GM23338 (cell line): ENCODE measurements at regions not wholly inside any gene's neighbourhood (a gene's known extent, or its start where the extent isn't known, plus 50 kb on each side); places are given as distances from the start of the nearest gene placed in this dataset.

ENCODE experiments used
- ATAC-seq: fragments of 200-7000 bp; cut with Tn5 transposase; 3 replicates; pipeline ENCODE4 v1.9.1; 2020
- DNase-seq: peaks from one replicate; pipeline ENCODE4 v3.0.0-alpha.2; 2015; ENCODE audit warnings: low spot score
- H2AFZ ChIP-seq: fragments of 200-600 bp; sonication (generic); 2 replicates; pipeline ENCODE4 v1.8.0; 2016; ENCODE audit warnings: antibody characterized with exemption, mild to moderate bottlenecking, moderate library complexity
- H3F3A ChIP-seq: fragments of 200-600 bp; sonication (generic); replicated peaks from 2 replicates; pipeline ENCODE4 v1.8.0; 2017; ENCODE audit warnings: antibody characterized with exemption, mixed run types, low read depth
- H3K27ac ChIP-seq: fragments of 200-600 bp; sonication (generic); 2 replicates; pipeline ENCODE4 v1.6.1; 2016; ENCODE audit warnings: low read depth
- H3K27me3 ChIP-seq: fragments of 200-600 bp; sonication (generic); 2 replicates; pipeline ENCODE4 v1.8.0; 2016; ENCODE audit warnings: mild to moderate bottlenecking, mixed run types, moderate library complexity; ENCODE audit not compliant: insufficient read depth
- H3K36me3 ChIP-seq: fragments of 200-600 bp; sonication (generic); 2 replicates; pipeline ENCODE4 v1.8.0; 2016; ENCODE audit warnings: mild to moderate bottlenecking; ENCODE audit not compliant: insufficient read depth
- H3K4me1 ChIP-seq: fragments of 200-600 bp; sonication (generic); 2 replicates; pipeline ENCODE4 v1.8.0; 2016; ENCODE audit warnings: mild to moderate bottlenecking, moderate library complexity; ENCODE audit not compliant: insufficient read depth
- H3K4me2 ChIP-seq: fragments of 200-600 bp; sonication (generic); 2 replicates; pipeline ENCODE4 v1.7.1; 2017; ENCODE audit warnings: mixed run types
- H3K4me3 ChIP-seq: fragments of 200-600 bp; sonication (generic); 2 replicates; pipeline ENCODE4 v1.6.1; 2016; ENCODE audit warnings: mixed run types
- H3K79me2 ChIP-seq: fragments of 200-600 bp; sonication (generic); replicated peaks from 2 replicates; pipeline ENCODE4 v1.8.0; 2017; ENCODE audit warnings: mild to moderate bottlenecking; ENCODE audit not compliant: insufficient read depth
- H3K9me2 ChIP-seq: fragments of 200-600 bp; sonication (generic); 2 replicates; pipeline ENCODE4 v1.8.0; 2017; ENCODE audit not compliant: insufficient read depth
- H4K20me1 ChIP-seq: fragments of 200-600 bp; sonication (generic); replicated peaks from 2 replicates; pipeline ENCODE4 v1.8.0; 2017; ENCODE audit warnings: mild to moderate bottlenecking; ENCODE audit not compliant: insufficient read depth
- H3K27ac Mint-ChIP-seq: 2 replicates; pipeline ENCODE4 v1.8.0; 2020; ENCODE audit warnings: inconsistent platforms, mild to moderate bottlenecking, moderate library complexity, mixed read lengths
- H3K27me3 Mint-ChIP-seq: 3 replicates; pipeline ENCODE4 v1.8.0; 2022; ENCODE audit warnings: low read depth, mild to moderate bottlenecking, moderate library complexity, mixed read lengths, inconsistent platforms; ENCODE audit not compliant: insufficient read depth, poor library complexity
- H3K36me3 Mint-ChIP-seq: 3 replicates; pipeline ENCODE4 v1.8.0; 2021; ENCODE audit warnings: low read depth, mild to moderate bottlenecking, inconsistent platforms, moderate library complexity, mixed read lengths
- H3K4me1 Mint-ChIP-seq: 3 replicates; pipeline ENCODE4 v1.8.0; 2020; ENCODE audit warnings: mild to moderate bottlenecking, inconsistent platforms, mixed read lengths
- H3K4me3 Mint-ChIP-seq: 3 replicates; pipeline ENCODE4 v1.8.0; 2021; ENCODE audit warnings: moderate library complexity, mild to moderate bottlenecking, inconsistent platforms, mixed read lengths
- H3K9me3 Mint-ChIP-seq: 3 replicates; pipeline ENCODE4 v1.8.0; 2020; ENCODE audit warnings: moderate library complexity, mild to moderate bottlenecking, inconsistent platforms, mixed read lengths
- CREB1 ChIP-seq: fragments of 250-450 bp; sonication (Bioruptor Pico); IDR thresholded peaks from 2 replicates; pipeline ENCODE4 v1.5.0; 2020; ENCODE audit warnings: low read depth, mild to moderate bottlenecking, moderate library complexity
- NANOG ChIP-seq: IDR thresholded peaks from 2 replicates; pipeline ENCODE4 v1.6.1; 2016; ENCODE audit warnings: antibody characterized with exemption, borderline replicate concordance
- REST ChIP-seq: IDR thresholded peaks from one replicate; pipeline ENCODE4 v1.6.1; 2018; ENCODE audit warnings: antibody characterized with exemption; ENCODE audit not compliant: unreplicated experiment
- STAT1 ChIP-seq: IDR thresholded peaks from one replicate; pipeline ENCODE4 v1.6.1; 2016; ENCODE audit warnings: antibody characterized with exemption; ENCODE audit not compliant: unreplicated experiment
- ZNF462 ChIP-seq: fragments of 250-450 bp; sonication (Bioruptor Pico); IDR thresholded peaks from 2 replicates; pipeline ENCODE4 v1.5.0; 2020; ENCODE audit warnings: mild to moderate bottlenecking, moderate library complexity

- TF ChIP-seq STAT1 (no peak), ZNF462 (CRISPR knock-in tag) (no peak), NANOG (no peak), CREB1 (CRISPR knock-in tag) (no peak), REST (no peak)
- no peak for ATAC-seq
- Histone ChIP-seq H3K4me2 (no peak overlapping the region), H3K4me3 (no peak overlapping the region), H3K27me3 (no peaks in the 10 kb centered on the region), H3K36me3 (no peaks in the 10 kb centered on the region; the same call in 1 of the 2 replicates), H3K4me1 (no peaks in the 10 kb centered on the region), H2AFZ (0 out of 2 replicates have a peak overlapping the region, but pooled peaks have one; percentile 18), H3F3A (no peaks in the 10 kb centered on the region), H4K20me1 (no peaks in the 10 kb centered on the region), H3K9me2 (no peaks in the 10 kb centered on the region), H3K79me2 (no peaks in the 10 kb centered on the region), H3K27ac (no peak overlapping the region)
- DNase-seq, result no peak
- no peak overlapping the region for H3K27ac Mint-ChIP-seq
- H3K36me3 Mint-ChIP-seq, result peaks cover 3% of the 10 kb centered on the region; the same call in 1 of the 3 replicates
- no peaks in the 10 kb centered on the region for H3K27me3 Mint-ChIP-seq
- H3K4me3 Mint-ChIP-seq, result no peak overlapping the region
- peaks cover 9% of the 10 kb centered on the region; the same call in 2 of the 3 replicates for H3K9me3 Mint-ChIP-seq
- H3K4me1 Mint-ChIP-seq, result no peaks in the 10 kb centered on the region
Observed at GRCh38 chr2:22729466-22729865, 655.5 kb upstream of the KLHL29 start.
